Endothelial cell of umbilical vein (primary cell): ENCODE measurements at regions not wholly inside any gene's neighbourhood (a gene's known extent, or its start where the extent isn't known, plus 50 kb on each side); places are given as distances from the start of the nearest gene placed in this dataset.

Experiments used
- BruUV-seq: library from RNA; stranded (reverse); fragments of 400-500 nt; replicated peaks from 2 replicates; lab custom pipeline; 2021; lab: Mats Ljungman, UMichigan
- CTCF ChIA-PET: fragments of 300-600, 350-600 bp; sonication (Branson Sonifier 250); formaldehyde crosslinking; loops from one replicate; lab custom pipeline; 2021; ENCODE audit warnings: antibody characterized with exemption, inconsistent platforms; lab: Charles Lee
- POLR2A ChIA-PET: fragments of 300-600, 350-600 bp; sonication (Branson Sonifier 250); formaldehyde crosslinking; loops from one replicate; lab custom pipeline; 2021; ENCODE audit warnings: antibody characterized with exemption, inconsistent platforms; lab: Charles Lee
- DNase-seq: peaks from one replicate; pipeline ENCODE4 v3.0.0-alpha.2; 2011; ENCODE audit warnings: low read depth, low spot score
- FAIRE-seq: peaks from 2 replicates; lab custom pipeline; 2011; peaks lifted over from hg19 to GRCh38; lab: Jason Lieb, UNC
- H2AFZ ChIP-seq: 2 replicates; pipeline ENCODE4 v1.6.0; 2012; ENCODE audit warnings: low read depth, low read length, control low read depth, inconsistent platforms
- H3K27ac ChIP-seq: 2 replicates; pipeline ENCODE4 v1.5.1; 2011; ENCODE audit warnings: low read depth, mild to moderate bottlenecking, control low read depth, low read length, moderate library complexity; ENCODE audit not compliant: insufficient read depth
- H3K27me3 ChIP-seq, 2 experiments: 2 replicates each; pipeline versions ENCODE4 v1.6.0 to v1.6.1; 2011; ENCODE audit warnings: low read length in 2 of 2, mixed read lengths in 1 of 2; ENCODE audit not compliant: control insufficient read depth in 2 of 2, insufficient read depth in 2 of 2
- H3K36me3 ChIP-seq, 2 experiments: 2 replicates in 1 of 2; 3 replicates in 1 of 2; pipeline ENCODE4 v1.5.1; 2011; ENCODE audit warnings: low read length in 2 of 2, mild to moderate bottlenecking in 1 of 2, moderate library complexity in 1 of 2; ENCODE audit not compliant: control insufficient read depth in 2 of 2, insufficient read depth in 2 of 2; ENCODE audit errors: extremely low read depth in 1 of 2
- H3K4me1 ChIP-seq: 3 replicates; pipeline ENCODE4 v1.5.1; 2011; ENCODE audit warnings: mild to moderate bottlenecking, low read length; ENCODE audit not compliant: control insufficient read depth, insufficient read depth; ENCODE audit errors: extremely low read depth
- H3K4me2 ChIP-seq: 2 replicates; pipeline ENCODE4 v1.6.1; 2011; ENCODE audit warnings: low read length, control low read depth, mixed read lengths; ENCODE audit not compliant: insufficient read depth
- H3K4me3 ChIP-seq, 3 experiments: fragments of 200-600 bp in 1 of 3; sonication (generic), shearing (Covaris generic) in 1 of 3; replicated peaks in 1 of 3; 2 replicates each; pipeline ENCODE4 v1.5.1; 2011 to 2016; ENCODE audit warnings: control low read depth in 3 of 3, low read length in 3 of 3, mild to moderate bottlenecking in 2 of 3, inconsistent platforms in 1 of 3, low read depth in 1 of 3, moderate library complexity in 1 of 3; ENCODE audit not compliant: insufficient read depth in 1 of 3
- H3K79me2 ChIP-seq: 2 replicates; pipeline ENCODE4 v1.6.0; 2012; ENCODE audit warnings: low read length, inconsistent platforms; ENCODE audit not compliant: control insufficient read depth, insufficient read depth
- H3K9ac ChIP-seq: replicated peaks from 2 replicates; pipeline ENCODE3; 2011; ENCODE audit warnings: low read length, control low read depth; ENCODE audit not compliant: insufficient read depth; ENCODE audit errors: extremely low read depth
- H3K9me1 ChIP-seq: replicated peaks from 3 replicates; pipeline ENCODE4 v1.6.0; 2011; ENCODE audit warnings: mild to moderate bottlenecking, low read length; ENCODE audit not compliant: control insufficient read depth, insufficient read depth; ENCODE audit errors: extremely low read depth
- H3K9me3 ChIP-seq: replicated peaks from 2 replicates; pipeline ENCODE4 v1.5.1; 2012; ENCODE audit warnings: low read length, inconsistent platforms; ENCODE audit not compliant: control insufficient read depth, insufficient read depth
- H4K20me1 ChIP-seq: replicated peaks from 2 replicates; pipeline ENCODE3; 2011; ENCODE audit warnings: mild to moderate bottlenecking, low read length; ENCODE audit not compliant: control insufficient read depth, insufficient read depth; ENCODE audit errors: extremely low read depth
- CTCF ChIP-seq, 2 donors: IDR thresholded peaks; 1 replicate in 1 of 2; 2 replicates in 1 of 2; pipeline ENCODE4 v1.5.1; 2011; ENCODE audit warnings: low read length in 2 of 2, mild to moderate bottlenecking in 2 of 2, moderate library complexity in 2 of 2, control low read depth in 1 of 2, inconsistent platforms in 1 of 2, low read depth in 1 of 2; ENCODE audit not compliant: insufficient read depth in 1 of 2; ENCODE audit errors: extremely low read depth in 1 of 2
- EZH2 ChIP-seq: IDR thresholded peaks from 2 replicates; pipeline ENCODE4 v1.6.1; 2012; ENCODE audit warnings: borderline replicate concordance, low read depth, mild to moderate bottlenecking, moderate library complexity, low read length, inconsistent platforms; ENCODE audit not compliant: severe bottlenecking
- FOS ChIP-seq: IDR thresholded peaks from 2 replicates; pipeline ENCODE4 v1.6.1; 2011; ENCODE audit warnings: mild to moderate bottlenecking, low read length, moderate library complexity, borderline replicate concordance; ENCODE audit not compliant: insufficient read depth
- GATA2 ChIP-seq: IDR thresholded peaks from 2 replicates; pipeline ENCODE4 v1.7.0; 2011; ENCODE audit warnings: low read depth, mild to moderate bottlenecking, moderate library complexity, mixed read lengths, low read length; ENCODE audit not compliant: insufficient read length, insufficient read depth
- JUN ChIP-seq: IDR thresholded peaks from 2 replicates; pipeline ENCODE4 v1.6.1; 2011; ENCODE audit warnings: borderline replicate concordance, low read depth; ENCODE audit not compliant: insufficient read length, insufficient read depth
- MAX ChIP-seq: IDR thresholded peaks from 2 replicates; pipeline ENCODE4 v1.6.1; 2011; ENCODE audit not compliant: insufficient read depth, insufficient read length
- MYC ChIP-seq: IDR thresholded peaks from one replicate; pipeline ENCODE4 v1.6.1; 2011; ENCODE audit warnings: mild to moderate bottlenecking, low read depth, low read length
- POLR2A ChIP-seq: IDR thresholded peaks from 2 replicates; pipeline ENCODE4 v1.6.1; 2012; ENCODE audit warnings: low read depth, mild to moderate bottlenecking, control low read depth, low read length
- POLR2AphosphoS5 ChIP-seq: IDR thresholded peaks from 2 replicates; pipeline ENCODE4 v1.6.1; 2012; ENCODE audit warnings: low read depth, mild to moderate bottlenecking, control low read depth, low read length, moderate library complexity; ENCODE audit not compliant: insufficient read depth
- dilution Hi-C: fragments of 300-500 bp; cut with MboI; formaldehyde crosslinking; loops from one replicate; pipeline ENCODE4 v1.15.0; 2019; ENCODE audit warnings: low sequenced_read_pairs; ENCODE audit not compliant: extremely low pct_ligation_motif_present
- intact Hi-C: fragments of 100-400 bp; cut with micrococcal nuclease; formaldehyde crosslinking; loops from one replicate; pipeline ENCODE4 v1.10.0; 2022

- no peak overlapping the region for H3K4me2 ChIP-seq
- no peaks in the 10 kb centered on the region for H3K9me3 ChIP-seq
- no peak overlapping the region for H3K27ac ChIP-seq
- H3K4me1 ChIP-seq, result no peaks in the 10 kb centered on the region
- H3K27me3 ChIP-seq, result peaks cover 0 to 7% of the 10 kb centered on the region in 2 experiments
- dilution Hi-C loops, result no loop called here
- no peaks in the 10 kb centered on the region for H3K9me1 ChIP-seq
- H3K79me2 ChIP-seq, result no peaks in the 10 kb centered on the region
- no peaks in the 10 kb centered on the region for H4K20me1 ChIP-seq
- H3K9ac ChIP-seq, result no peak overlapping the region
- intact Hi-C loops, result no loop called here
- H3K4me3 ChIP-seq, result no peak overlapping the region
- H3K36me3 ChIP-seq, result no peaks in the 10 kb centered on the region
- no peak for FAIRE-seq
- no TSS peak for BruUV-seq
- TF ChIP-seq POLR2AphosphoS5 (no peak), GATA2 (no peak), JUN (no peak), EZH2 (no peak), MAX (no peak), CTCF (IDR thresholded peaks at IDR 0.05; ENCODE audit: extremely low read depth in 1 of 2, insufficient read depth in 1 of 2, low read depth in 1 of 2, low read length in 2 of 2) (no peak), MYC (no peak), POLR2A (no peak), FOS (no peak)
- no peak overlapping the region for H2AFZ ChIP-seq
- DNase-seq, result no peak
- POLR2A ChIA-PET, result no interaction called here
- CTCF ChIA-PET, result no interaction called here
Measured at GRCh38 chr1:214837376-214837775, 234.4 kb downstream of the CENPF start.
